B cell (primary cell): ENCODE measurements at regions not wholly inside any gene's neighbourhood (a gene's known extent, or its start where the extent isn't known, plus 50 kb on each side); places are given as distances from the start of the nearest gene placed in this dataset.

Experiments used
- EZH2 ChIP-seq: IDR thresholded peaks from 2 replicates; pipeline ENCODE4 v1.6.1; 2012; ENCODE audit warnings: borderline replicate concordance, low read depth, mild to moderate bottlenecking, moderate library complexity, low read length; ENCODE audit not compliant: insufficient read depth, poor library complexity, severe bottlenecking
- TF ChIP-seq, protein P1 (sequence below): fragments of 200-600 bp; IDR thresholded peaks from one replicate; pipeline ENCODE4 v1.8.0; 2022; ENCODE audit warnings: antibody characterized with exemption, mild to moderate bottlenecking

DNA sequence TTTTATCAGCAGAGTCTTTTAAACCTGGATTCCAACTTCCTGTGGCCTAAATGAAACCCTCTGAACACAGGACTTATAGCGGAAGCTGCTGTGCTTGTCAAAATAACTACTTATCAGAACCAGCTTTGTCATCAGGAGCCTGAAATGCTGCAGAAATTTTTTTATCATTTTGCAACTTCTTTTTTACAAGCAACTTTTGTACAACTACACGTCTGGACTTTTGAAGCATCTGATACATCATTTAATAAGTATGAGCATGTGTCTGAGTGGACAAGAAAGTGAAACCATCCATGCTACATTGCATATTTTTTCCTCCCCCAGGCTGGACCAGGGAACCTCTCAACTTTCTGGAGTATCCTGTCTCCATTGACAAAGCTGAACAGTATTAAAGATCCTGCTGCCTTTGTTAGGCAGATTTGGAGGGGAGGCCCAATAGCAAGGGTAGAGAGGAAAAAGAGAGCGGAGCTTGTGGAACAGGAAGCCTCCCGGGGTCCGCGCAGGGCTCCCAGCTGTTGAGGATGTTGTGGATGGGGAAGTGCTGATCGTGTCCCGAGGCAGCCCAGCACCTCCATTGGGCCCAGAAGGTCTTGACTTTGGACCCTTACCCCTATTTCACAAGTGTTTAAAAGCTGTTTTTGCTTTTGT, 196.6 kb downstream of the MSX2 start:
- no peak for TF ChIP-seq EZH2
- TF ChIP-seq, protein P1, sequence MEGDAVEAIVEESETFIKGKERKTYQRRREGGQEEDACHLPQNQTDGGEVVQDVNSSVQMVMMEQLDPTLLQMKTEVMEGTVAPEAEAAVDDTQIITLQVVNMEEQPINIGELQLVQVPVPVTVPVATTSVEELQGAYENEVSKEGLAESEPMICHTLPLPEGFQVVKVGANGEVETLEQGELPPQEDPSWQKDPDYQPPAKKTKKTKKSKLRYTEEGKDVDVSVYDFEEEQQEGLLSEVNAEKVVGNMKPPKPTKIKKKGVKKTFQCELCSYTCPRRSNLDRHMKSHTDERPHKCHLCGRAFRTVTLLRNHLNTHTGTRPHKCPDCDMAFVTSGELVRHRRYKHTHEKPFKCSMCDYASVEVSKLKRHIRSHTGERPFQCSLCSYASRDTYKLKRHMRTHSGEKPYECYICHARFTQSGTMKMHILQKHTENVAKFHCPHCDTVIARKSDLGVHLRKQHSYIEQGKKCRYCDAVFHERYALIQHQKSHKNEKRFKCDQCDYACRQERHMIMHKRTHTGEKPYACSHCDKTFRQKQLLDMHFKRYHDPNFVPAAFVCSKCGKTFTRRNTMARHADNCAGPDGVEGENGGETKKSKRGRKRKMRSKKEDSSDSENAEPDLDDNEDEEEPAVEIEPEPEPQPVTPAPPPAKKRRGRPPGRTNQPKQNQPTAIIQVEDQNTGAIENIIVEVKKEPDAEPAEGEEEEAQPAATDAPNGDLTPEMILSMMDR = no peak
